ENCODE measurements at regions not wholly inside any gene's neighbourhood (a gene's known extent, or its start where the extent isn't known, plus 50 kb on each side); places are given as distances from the start of the nearest gene placed in this dataset.
"Not testable (repeated sequence)": the region's sequence is repeated elsewhere in the genome, so short reads cannot be mapped to it uniquely, and the experiment has no call there.

GRCh38 chr14:54010981-54011380 lies 54.4 kb upstream of the BMP4 start:
- 75 to 84% methylated on average over 2 of the region's 2 CpGs for WGBS, 2 donors
- Histone ChIP-seq H3K36me3 (no peaks in the 10 kb centered on the region), H3K27me3 (peaks cover 0 to 4% (median 0%) of the 10 kb centered on the region in 7 donors), H3K9me3 (no peaks in the 10 kb centered on the region), H3K4me1 (no peaks in the 10 kb centered on the region), H3K4me3 (no peak overlapping the region), H3K27ac (no peak overlapping the region)
- DNase-seq: no peak
- no peak for ATAC-seq
- intact Hi-C loops (cut with DNase I): no loop called here
- TF ChIP-seq CTCF (IDR thresholded peaks at IDR 0.05): no peak

GRCh38 chr14:54023027-54023426 lies 66.4 kb upstream of the BMP4 start:
- ATAC-seq: no peak
- H3K36me3 ChIP-seq: no peaks in the 10 kb centered on the region
- H3K4me3 ChIP-seq: no peak overlapping the region
- no peaks in the 10 kb centered on the region for H3K27me3 ChIP-seq
- TF ChIP-seq CTCF (IDR thresholded peaks at IDR 0.05): no peak
- 83 to 85% methylated on average over 2 of the region's 2 CpGs for WGBS, 2 donors
- H3K9me3 ChIP-seq: peaks cover 0 to 32% (median 3%) of the 10 kb centered on the region in 11 donors
- no peak for DNase-seq
- intact Hi-C loops (cut with DNase I): no loop called here
- no peaks in the 10 kb centered on the region for H3K4me1 ChIP-seq
- H3K27ac ChIP-seq: no peak overlapping the region

- intact Hi-C loops (cut with DNase I): no loop called here
- peak in 8 of 9 donors; percentile 13 to 56 (median 38) for TF ChIP-seq CTCF (IDR thresholded peaks at IDR 0.05)
- ATAC-seq (no peak), DNase-seq (peak in 1 of 2 donors; percentile 3)
- Histone ChIP-seq H3K4me1 (no peaks in the 10 kb centered on the region), H3K36me3 (no peaks in the 10 kb centered on the region), H3K27me3 (no peaks in the 10 kb centered on the region), H3K4me3 (no peak overlapping the region), H3K9me3 (peaks cover 0 to 20% (median 3%) of the 10 kb centered on the region in 11 donors), H3K27ac (no peak overlapping the region)
- 73 to 85% methylated on average over 1 of the region's 1 CpG for WGBS, 2 donors
Measured at GRCh38 chr14:54025661-54026060, 69.0 kb upstream of the BMP4 start.

- intact Hi-C loops (cut with DNase I): no loop called here
- peaks cover 0 to 18% (median 3%) of the 10 kb centered on the region in 11 donors for H3K9me3 ChIP-seq
- WGBS, 2 donors: 94% methylated on average over 2 of the region's 2 CpGs
- no peaks in the 10 kb centered on the region for H3K36me3 ChIP-seq
- ATAC-seq: no peak
- H3K27ac ChIP-seq: no peak overlapping the region
- H3K27me3 ChIP-seq: no peaks in the 10 kb centered on the region
- no peak for TF ChIP-seq CTCF (IDR thresholded peaks at IDR 0.05)
- DNase-seq: no peak
- no peaks in the 10 kb centered on the region for H3K4me1 ChIP-seq
- no peak overlapping the region for H3K4me3 ChIP-seq
Measured at GRCh38 chr14:54026671-54027070, 70.0 kb upstream of the BMP4 start.

GRCh38 chr14:54030996-54031395 lies 74.4 kb upstream of the BMP4 start:
- H3K27me3 ChIP-seq; ATAC-seq; H3K27ac ChIP-seq; intact Hi-C loops (cut with DNase I); DNase-seq; H3K4me1 ChIP-seq; H3K4me3 ChIP-seq; H3K36me3 ChIP-seq: not testable (repeated sequence)
- H3K9me3 ChIP-seq: peaks cover 0 to 44% (median 12%) of the 10 kb centered on the region in 11 donors
- 89 to 95% methylated on average over 1 of the region's 1 CpG for WGBS, 2 donors

GRCh38 chr14:54033285-54033684 lies 76.7 kb upstream of the BMP4 start:
- DNase-seq; H3K27me3 ChIP-seq; ATAC-seq; H3K4me3 ChIP-seq; H3K27ac ChIP-seq; intact Hi-C loops (cut with DNase I); H3K36me3 ChIP-seq; H3K4me1 ChIP-seq: not testable (repeated sequence)
- 87 to 91% methylated on average over 7 of the region's 7 CpGs for WGBS, 2 donors
- peaks cover 0 to 47% (median 12%) of the 10 kb centered on the region in 11 donors for H3K9me3 ChIP-seq

Measured in heart right ventricle (tissue), 16 donors.